GM18517 (cell line): ENCODE measurements at regions not wholly inside any gene's neighbourhood (a gene's known extent, or its start where the extent isn't known, plus 50 kb on each side); places are given as distances from the start of the nearest gene placed in this dataset.

ENCODE experiments used
- ATAC-seq: cut with Tn5 transposase; IDR thresholded peaks from one replicate; pipeline ENCODE4 v1.9.1; 2021; ENCODE audit warnings: mild to moderate bottlenecking, moderate library complexity; ENCODE audit not compliant: unreplicated experiment

DNA sequence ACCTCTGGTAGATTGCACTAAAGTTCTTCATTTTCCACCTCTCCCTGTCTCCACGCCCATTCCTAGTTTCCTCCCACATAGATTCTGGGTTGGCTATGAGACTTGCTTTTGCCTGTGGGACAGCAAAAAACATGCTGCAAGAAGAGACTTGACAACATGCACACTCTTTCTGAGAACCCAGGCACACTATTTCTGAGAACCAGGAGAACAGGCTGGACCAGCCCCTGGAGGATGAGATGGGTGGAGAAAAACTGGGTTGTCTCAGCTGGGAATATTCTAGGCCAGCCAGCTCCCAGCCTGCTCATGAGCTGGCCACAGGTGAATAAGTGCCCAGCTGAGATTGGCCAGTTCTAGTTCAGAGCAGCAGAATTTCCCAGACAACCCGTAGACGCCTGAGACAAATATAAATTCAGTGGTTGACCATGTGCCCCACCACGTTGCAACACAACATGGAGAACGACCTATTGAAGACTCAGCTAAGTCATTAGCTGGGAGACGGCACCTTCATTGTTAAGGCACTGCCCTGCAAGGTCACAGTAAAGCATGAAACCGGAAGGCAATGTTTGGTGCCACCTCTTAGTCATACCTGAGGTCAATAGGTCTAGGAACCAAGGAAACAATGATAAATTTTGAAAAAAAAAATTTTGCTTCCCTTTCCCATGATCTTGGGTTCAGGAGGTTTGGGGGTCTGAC lies 92.7 kb upstream of the AKR1E2 start:
- no peak for ATAC-seq

DNA sequence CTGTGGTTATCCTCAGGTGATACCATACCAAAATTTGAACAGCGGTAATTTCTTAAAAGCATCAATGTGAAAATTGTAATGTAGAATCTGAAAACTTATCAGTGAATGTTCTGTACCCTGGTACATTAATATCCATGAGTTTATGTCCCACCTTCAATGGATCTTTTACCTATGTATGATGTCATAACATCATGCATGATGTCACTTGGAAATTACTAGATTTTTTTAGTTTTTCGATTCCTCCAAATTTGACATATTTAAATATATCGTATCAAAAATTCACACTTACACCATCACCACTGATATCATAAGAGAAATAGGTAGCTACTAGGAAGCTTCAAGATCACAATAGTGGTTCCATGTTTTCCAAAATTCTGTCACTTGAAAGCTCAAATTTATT lies 95.0 kb upstream of the AKR1E2 start:
- no peak for ATAC-seq

DNA sequence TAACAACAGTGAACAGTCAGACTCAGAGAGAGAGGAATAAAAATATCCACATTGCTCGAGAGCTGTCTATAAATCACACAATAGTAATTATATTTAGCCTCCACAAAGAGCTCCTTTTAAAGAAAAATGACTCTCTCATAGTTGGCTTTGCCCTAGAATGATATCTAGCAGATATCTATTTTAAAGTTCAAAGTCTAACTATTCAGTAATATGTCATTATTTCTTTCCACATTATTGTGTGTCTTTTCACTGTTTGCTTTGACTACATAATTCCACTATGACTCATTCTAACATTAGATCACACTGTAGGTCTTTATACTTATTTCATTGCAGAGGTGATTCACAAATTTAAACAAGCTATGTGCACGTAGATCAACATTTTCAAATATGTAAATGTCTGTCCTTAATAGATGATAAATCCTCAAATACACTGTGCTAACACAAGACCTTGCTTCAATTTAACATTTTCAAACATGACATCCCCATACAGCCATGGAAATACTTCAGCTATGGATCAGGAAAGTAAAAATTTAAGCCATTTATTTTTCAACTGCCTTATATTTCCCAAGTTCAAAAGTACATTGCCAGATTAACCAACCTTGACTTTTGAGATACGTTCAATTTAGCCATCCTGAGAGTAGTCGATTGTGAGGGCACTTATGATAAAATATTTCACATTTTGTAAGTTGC lies 99.9 kb upstream of the AKR1E2 start:
- ATAC-seq = no peak

DNA sequence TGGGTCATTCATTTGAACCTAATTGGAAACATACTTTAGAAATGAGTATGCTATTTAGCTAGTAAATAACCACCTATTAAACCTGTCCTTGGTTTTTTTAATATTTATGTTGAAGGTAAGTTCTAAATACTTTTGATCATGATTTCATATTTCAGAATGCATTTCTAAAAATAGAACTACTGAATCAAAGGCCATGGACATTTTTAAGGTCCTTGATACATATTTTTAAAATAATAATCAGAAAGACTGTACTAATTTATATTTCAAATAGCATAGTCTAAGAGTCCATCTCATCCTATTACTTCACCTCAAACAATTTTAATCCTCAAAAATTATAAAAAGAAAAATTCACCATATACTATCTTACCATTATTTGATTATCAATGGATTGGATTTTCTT lies 102.1 kb upstream of the AKR1E2 start:
- ATAC-seq = no peak

DNA sequence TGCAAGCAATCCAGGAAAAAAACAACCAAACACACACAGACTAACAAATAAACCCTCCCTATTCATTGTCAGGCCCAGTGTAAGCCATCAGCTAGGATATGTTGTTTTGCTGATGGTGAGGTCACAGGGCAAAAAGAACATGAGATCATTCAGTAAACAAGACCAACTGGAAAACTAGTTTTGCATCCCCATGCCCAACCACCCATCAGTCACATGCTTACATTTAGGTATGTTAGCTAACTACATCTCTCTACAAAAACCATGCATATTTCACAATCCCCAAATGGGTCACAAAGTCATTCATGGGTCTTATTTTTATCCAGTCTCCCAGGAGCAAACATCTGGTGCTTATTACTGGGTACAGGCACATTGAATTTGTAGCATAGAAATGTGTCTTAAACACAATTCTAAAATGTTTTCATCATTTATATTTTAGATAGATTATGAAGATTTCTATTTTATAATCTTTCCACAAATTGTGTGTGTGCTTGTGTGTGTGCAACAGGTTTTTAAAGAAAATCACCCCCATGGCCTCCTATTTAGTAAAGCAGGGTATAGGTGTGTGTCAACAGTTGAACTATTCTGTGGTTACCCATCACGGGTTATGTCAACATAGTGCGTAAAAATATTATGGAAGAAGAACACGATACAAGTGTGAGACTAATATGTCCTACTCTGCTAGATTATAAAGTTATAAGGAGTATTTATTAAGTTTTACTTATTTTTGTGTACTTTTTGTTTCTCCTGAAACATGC lies 103.8 kb upstream of the AKR1E2 start:
- no peak for ATAC-seq

DNA sequence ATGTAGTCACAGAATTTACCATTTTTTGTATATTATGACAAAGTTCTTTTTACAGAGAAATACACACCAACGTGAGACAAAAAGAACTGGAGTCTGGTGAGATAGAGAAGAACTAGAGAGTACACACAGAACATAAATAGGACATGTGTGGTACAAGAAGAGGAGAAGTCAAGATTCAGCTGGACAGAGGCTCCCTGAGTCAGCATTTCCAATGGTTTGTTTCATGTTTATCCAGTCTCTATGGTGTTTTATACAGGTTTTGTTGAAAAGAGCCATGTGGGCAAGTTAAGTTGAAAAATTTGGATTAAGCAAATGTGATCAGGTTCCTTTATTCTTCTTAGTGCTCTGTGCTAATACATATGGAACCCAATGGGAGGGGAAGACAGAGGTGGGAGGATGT lies 105.5 kb upstream of the AKR1E2 start:
- no peak for ATAC-seq

DNA sequence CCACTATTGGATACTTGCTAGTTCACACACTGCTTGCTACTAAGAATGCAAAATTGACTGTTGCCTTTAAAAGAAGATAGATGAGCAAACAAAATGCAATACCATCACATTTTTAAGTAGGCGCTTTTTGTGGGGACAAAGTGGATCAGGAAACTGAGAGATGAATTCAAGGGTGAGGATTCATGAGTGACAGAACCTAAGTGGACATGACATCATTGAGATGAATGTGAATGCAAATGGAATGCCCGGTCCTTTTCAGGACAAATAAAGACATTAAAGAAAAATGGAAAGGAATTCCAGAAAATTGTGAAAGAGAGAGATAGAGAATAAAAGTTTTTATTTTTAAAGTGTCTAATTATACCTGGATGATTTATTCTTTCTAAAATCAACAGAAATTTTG lies 106.3 kb upstream of the AKR1E2 start:
- no peak for ATAC-seq

DNA sequence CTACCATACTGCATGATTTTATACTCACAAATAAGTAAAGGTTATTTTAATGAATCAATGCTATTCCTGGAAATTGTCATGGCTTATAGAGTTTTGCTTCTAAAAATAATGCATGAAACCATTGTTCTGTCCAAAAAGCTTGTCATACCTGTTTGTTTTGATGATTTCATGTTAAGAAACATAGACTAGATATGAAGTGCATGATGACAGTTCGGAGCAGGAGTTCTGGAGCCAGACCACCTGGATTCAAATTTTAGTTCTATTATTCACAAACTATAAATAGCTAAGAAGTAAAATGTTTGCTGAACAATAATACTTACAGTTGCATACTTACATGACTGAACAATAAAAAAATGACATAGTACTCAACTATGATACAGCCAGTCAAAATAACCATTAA lies 107.0 kb upstream of the AKR1E2 start:
- no peak for ATAC-seq

DNA sequence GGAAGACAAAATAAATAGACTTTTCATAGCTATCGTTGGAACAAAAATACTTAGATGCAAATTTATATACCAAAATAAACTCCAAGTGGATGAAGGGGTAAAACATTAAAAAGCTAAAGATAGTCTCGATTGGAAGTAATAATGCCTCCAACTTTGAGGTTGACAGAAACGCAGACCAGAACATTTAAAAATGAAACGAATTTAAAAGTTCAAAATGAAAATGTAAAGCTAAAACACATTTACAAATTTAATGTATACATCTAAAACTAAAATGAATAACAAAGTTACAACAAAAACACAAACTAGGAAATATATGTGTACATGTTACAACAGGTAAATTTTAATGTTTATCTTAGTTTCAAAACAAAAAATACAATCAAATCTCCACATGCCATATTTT lies 107.5 kb upstream of the AKR1E2 start:
- ATAC-seq = no peak

DNA sequence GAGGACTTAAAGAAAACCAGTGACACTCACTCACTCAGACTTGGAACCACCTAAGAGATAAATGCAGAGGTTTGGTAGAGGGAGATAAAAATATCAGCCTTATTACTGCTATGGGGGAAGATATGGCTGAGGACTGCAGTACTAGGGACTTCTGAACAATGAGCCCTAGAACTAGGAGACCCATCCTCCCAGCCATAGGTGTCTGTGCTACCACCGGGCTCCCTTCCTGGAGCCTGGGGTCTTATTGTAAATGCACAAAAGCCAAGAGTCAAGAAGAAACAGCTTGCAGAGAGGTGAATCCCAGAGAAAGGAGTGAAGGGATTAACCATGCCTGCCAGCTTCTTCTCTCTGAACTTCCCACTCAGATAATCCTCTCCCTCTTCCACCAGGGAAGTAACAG lies 108.3 kb upstream of the AKR1E2 start:
- ATAC-seq = no peak

DNA sequence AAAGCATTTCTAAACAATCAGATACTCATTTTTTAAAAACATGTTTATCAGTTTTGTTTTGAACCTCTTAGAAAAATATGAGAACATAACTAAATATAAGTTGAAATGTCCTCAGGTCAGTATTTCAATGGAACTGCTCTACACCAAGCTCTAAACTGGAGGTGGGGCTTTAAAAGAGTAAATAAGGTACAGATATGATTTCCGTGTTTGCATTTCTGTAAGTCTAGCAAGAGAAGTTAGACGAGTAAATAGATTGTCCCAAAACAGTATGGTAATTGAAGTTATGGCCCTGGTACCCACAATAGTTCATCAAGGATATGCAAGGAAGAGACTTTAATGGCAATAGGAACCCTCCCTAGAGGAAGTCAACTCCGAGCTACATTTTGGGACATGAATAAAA lies 115.1 kb upstream of the AKR1E2 start:
- no peak for ATAC-seq

DNA sequence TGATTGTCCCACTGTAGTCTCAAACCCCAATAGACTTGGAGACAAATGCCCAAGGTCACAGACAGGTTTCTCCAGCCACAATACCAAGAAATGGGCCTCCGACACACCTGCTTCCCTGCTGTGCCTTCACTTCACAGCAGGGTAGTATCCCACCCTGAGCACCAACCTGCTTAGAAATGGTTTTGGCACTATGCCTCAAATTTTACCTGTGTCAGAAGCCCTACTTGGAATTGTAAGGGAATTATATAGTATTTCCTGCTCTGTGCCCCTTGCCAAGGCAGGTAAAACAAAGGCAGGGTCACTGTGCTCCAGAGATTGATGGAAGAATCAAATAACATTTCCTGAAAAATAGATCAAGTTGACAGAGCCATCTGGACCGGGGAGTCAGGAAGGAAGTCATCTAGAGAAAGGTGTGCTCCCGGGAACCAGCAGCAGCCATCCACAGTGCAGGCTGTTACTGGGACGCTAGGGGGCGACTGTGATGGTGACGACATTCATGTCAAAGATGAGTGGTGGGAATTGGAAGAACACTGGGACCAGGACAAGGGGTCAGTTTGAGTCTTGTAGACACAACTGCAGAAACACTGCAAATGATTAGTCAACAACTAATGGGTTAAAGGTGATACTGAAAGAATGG lies 117.8 kb upstream of the AKR1E2 start:
- no peak for ATAC-seq

DNA sequence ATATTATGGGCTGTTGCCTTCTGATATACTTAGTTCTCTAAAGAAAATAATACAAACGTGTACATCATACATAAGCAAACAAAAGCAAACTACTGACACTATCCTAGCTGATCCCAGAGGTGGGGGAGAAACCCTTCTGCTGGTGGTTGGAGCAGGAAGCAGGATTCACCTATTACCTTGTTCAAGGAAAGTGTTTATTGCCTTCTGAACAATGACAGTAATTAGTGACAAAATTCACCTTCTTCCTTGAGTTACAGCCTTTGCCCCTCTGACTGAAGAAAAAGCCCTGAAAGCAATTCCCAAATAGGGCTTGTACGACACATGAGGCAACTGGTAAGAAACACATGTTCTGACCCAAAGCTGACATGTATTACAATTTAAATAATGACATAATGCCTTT lies 118.8 kb upstream of the AKR1E2 start:
- ATAC-seq = no peak

DNA sequence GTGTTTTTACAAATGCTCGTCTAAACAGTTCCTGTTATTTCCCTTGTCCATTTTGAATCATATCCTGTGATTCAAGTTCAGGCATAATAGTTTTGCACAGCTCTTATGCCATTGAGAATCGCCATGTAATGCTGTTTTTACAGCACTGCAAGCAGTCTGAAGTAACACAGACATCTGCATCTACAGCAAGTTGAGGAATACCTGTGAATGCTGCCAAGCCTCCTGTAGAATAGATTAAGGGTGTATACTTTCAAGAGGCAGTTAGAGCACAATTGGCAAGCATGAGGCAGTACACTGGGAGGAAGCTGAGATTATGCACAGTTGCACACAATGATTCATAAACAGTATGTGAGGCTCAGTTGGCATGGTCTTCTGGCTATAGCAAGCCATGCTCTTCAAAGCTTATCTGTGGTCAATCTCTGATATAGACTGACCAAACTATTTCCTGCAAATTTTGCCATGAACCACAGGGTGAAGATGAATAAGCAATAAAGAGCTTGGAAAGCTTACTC lies 121.9 kb upstream of the AKR1E2 start:
- no peak for ATAC-seq

DNA sequence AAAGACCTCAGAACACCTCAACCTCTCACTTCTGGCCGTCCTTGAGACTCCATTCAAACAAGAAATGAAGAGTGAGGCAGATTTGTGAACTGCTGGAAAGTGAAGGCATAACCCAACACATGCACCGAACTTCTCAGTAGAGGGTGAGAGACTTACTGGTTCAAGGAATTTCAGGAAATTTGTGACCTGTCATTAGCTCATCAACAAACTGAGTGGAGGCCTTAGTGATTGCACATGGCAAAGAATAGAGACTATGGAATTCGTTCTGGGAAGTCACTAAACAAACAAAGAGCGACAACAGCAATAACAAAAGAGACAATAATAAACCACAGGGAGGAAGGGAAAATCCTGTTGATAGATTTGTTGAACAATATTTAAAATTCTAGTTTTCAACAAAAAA lies 125.0 kb upstream of the AKR1E2 start:
- no peak for ATAC-seq

DNA sequence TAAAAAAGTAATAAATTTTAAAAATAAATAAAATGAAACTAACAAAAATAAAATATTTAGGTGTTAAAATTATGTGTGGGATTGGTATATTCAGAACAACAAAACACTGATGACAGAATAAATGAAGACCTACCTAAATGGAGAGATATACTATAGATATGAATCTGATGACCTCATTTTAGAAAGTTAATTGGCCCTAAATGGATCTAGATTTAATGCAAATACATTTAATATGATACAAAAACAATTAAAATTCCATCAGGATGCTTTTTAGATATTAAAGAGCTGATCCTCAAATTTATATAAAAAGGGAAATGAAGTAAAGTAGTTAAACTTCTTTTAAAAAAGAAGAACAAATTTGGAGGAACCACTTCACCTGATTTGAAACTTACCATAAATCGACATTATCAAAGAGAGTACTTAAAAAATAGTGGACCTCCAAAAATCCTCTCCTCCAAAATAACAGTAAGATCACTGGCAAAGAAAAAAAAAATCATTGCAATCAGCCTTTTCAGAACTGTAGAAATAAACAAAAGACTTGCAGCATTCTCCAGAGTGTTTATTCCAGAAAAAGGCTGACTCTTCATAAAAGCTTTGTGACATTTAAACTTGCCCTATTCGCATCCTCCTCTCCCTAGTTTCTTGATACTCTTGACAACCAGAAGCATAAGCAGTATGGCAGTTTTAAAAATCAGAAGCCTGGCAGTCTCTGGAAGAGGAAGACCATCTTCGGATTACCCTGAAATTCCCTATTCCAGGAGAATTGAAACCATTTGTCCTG lies 125.9 kb upstream of the AKR1E2 start:
- ATAC-seq = no peak

DNA sequence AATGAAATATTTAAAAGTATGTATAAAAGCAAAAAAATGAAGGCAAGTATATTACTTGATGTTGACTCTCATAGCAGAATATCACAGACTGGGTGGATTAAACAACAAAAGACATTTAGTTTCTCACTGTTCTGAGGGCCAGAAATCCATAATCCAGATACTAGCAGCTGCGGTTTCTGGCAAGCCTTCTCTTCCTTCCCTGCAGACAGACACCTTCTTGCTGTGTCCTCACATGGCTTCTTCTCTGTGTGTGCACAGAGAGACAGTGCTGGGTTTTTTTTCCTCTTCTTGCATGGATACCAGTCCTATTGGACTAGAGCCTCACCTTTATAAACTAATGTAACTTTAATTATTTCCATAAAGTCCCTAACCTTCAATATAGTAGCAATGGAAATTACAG lies 127.9 kb upstream of the AKR1E2 start:
- no peak for ATAC-seq

DNA sequence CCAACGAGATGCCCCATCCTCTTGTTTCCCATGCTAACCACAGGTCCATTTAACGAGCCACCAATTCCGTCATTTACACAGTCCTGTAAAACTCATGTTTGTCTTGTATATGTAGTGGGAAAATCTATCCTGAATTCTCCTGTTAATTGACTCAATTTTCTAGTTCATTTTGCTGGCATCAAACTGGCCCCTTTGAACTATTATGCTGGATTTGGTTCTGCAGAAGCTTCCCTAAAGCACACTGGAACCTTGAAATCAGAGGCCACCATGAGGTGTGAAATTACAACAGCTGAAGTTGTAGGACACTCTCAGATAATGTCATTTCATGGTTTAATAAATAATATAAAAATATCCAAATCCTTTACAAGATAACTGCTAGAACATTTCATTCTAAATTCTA lies 129.8 kb upstream of the AKR1E2 start:
- no peak for ATAC-seq

DNA sequence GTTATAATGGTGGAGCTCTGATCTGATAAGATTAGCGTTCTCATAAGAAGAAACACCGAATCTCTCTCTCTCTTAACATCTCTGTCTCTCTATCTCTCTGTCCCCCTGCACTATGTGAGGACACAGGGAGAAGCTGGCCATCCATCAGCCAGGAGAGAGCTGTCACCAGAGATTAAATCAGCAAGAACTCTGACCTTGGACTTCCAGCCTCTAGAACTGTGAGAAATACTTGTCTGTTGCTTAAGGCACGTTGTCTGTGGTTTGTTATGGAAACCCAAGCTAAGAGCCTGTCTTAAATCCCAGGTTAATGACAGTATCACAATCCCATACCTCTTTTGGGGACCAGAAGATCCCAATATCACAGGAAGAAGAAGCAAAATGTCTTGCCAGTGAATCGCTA lies 132.0 kb upstream of the AKR1E2 start:
- no peak for ATAC-seq

DNA sequence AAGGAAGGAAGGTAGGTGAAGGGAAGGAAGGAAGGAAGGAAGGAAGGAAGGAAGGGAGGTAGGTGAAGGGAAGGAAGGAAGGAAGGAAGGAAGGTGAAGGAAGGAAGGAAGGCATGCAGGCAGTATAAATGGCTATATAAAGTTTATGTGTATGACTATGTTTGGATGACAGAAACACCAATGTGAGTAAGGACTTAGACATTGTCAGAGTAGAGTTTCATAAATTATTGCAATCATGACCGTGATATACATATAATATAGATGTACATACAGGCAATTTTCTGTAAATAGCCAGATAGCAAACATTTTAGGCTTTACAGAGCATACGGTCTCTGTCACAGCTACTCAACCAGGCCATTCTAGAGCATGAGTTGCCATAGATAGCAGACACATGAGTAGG lies 133.8 kb upstream of the AKR1E2 start:
- no peak for ATAC-seq

DNA sequence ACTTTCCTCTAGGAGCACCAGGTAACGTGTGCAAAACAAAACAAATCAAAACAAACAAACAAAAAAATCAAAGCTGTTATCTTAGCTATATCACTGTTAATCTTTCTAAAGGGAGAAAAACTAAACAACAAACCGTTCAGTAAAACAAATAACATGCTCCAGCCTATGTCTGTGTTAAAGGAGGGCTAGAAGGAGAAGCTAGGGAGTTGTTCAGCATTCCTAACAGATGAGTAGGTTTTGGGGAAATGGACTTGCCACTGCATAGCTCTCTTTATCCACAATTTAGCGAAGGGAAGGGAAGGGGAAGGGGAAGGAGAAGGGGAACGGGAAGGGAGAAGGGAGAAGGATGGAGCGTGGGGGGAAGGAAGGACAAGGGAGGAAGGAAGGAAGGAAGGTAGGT lies 134.2 kb upstream of the AKR1E2 start:
- no peak for ATAC-seq
